Lower leg skin (tissue), 4 donors: ENCODE measurements at regions not wholly inside any gene's neighbourhood (a gene's known extent, or its start where the extent isn't known, plus 50 kb on each side); places are given as distances from the start of the nearest gene placed in this dataset.

Experiments
- DNase-seq, 2 donors: peaks; one replicate each; pipeline ENCODE4 v3.0.0-alpha.2; 2019; ENCODE audit warnings: low spot score in 2 of 2
- H3K4me3 ChIP-seq: fragments of 200-600 bp; sonication (generic); 2 replicates; pipeline ENCODE4 v1.5.1; 2017; ENCODE audit warnings: mild to moderate bottlenecking, low read depth; ENCODE audit not compliant: poor library complexity, severe bottlenecking
- CTCF ChIP-seq, 3 donors: fragments of 450-650 bp; IDR thresholded peaks; one replicate each; pipeline ENCODE4 v1.5.1; 2016; ENCODE audit warnings: antibody characterized with exemption in 3 of 3, mild to moderate bottlenecking in 3 of 3, moderate library complexity in 2 of 3
- POLR2A ChIP-seq, 2 donors: fragments of 450-650 bp; IDR thresholded peaks; one replicate each; pipeline ENCODE4 v1.6.1; 2016 to 2017; ENCODE audit warnings: antibody characterized with exemption in 2 of 2, mild to moderate bottlenecking in 1 of 2, moderate library complexity in 1 of 2
- WGBS, 2 donors: methylation state at CpG; one replicate each; pipeline ENCODE4 v1.1.5; 2018; 5-methylcytosine and 5-hydroxymethylcytosine counted together
- intact Hi-C: fragments of 100-400 bp; cut with DNase I; formaldehyde crosslinking; loops from one replicate; pipeline ENCODE4 v1.15.0; 2023; ENCODE audit warnings: low total_unique reads

- WGBS, 2 donors = 87 to 89% methylated on average over 1 of the region's 1 CpG
- no peak for TF ChIP-seq POLR2A (IDR thresholded peaks at IDR 0.05)
- no peak for TF ChIP-seq CTCF (IDR thresholded peaks at IDR 0.05)
- intact Hi-C loops = no loop called here
- no peak for DNase-seq
- H3K4me3 ChIP-seq = no peak overlapping the region
Observed at GRCh38 chr3:110957247-110958025, 114.2 kb upstream of the NECTIN3 start.

- no peak for TF ChIP-seq POLR2A (IDR thresholded peaks at IDR 0.05)
- TF ChIP-seq CTCF (IDR thresholded peaks at IDR 0.05) = no peak
- H3K4me3 ChIP-seq = no peak overlapping the region
- no peak for DNase-seq
- intact Hi-C loops = no loop called here
- WGBS, 2 donors = 82 to 84% methylated on average over 9 to 10 of the region's 10 CpGs
Observed at GRCh38 chr3:110958313-110959147, 113.1 kb upstream of the NECTIN3 start.

GRCh38 chr3:110965976-110966375 is 105.6 kb upstream of the NECTIN3 start:
- intact Hi-C loops = no loop called here
- TF ChIP-seq POLR2A (IDR thresholded peaks at IDR 0.05) = no peak
- no peak for TF ChIP-seq CTCF (IDR thresholded peaks at IDR 0.05)
- 92 to 94% methylated on average over 5 of the region's 5 CpGs for WGBS, 2 donors
- H3K4me3 ChIP-seq = no peak overlapping the region
- DNase-seq = no peak

GRCh38 chr3:110966966-110967663 is 104.5 kb upstream of the NECTIN3 start:
- H3K4me3 ChIP-seq = no peak overlapping the region
- intact Hi-C loops = no loop called here
- 91 to 93% methylated on average over 3 of the region's 3 CpGs for WGBS, 2 donors
- TF ChIP-seq CTCF (IDR thresholded peaks at IDR 0.05) = no peak
- TF ChIP-seq POLR2A (IDR thresholded peaks at IDR 0.05) = no peak
- no peak for DNase-seq

- DNase-seq = no peak
- 69 to 73% methylated on average over 1 of the region's 1 CpG for WGBS, 2 donors
- H3K4me3 ChIP-seq = no peak overlapping the region
- intact Hi-C loops = no loop called here
- TF ChIP-seq CTCF (IDR thresholded peaks at IDR 0.05) (no peak), POLR2A (IDR thresholded peaks at IDR 0.05) (no peak)
Observed at GRCh38 chr3:110968076-110968475, 103.5 kb upstream of the NECTIN3 start.
